ENCODE measurements at regions not wholly inside any gene's neighbourhood (a gene's known extent, or its start where the extent isn't known, plus 50 kb on each side); places are given as distances from the start of the nearest gene placed in this dataset. TPM values are rescaled to one million over a fixed set of nuclear protein-coding genes. Genes with fewer than 3 reads are reported as not detected.

Small RNA genes lying in the stretch of these regions (small RNA-seq; reads per million reads assigned to genes)
- gene RF00019 (not detected), gene RN7SKP107 (not detected)
